Fibroblast of skin of left quadriceps (primary cell): ENCODE measurements at regions not wholly inside any gene's neighbourhood (a gene's known extent, or its start where the extent isn't known, plus 50 kb on each side); places are given as distances from the start of the nearest gene placed in this dataset.
A peak's percentile ranks its signal among the peaks of the same experiment; 100 is the strongest.
"Not testable (repeated sequence)": the region's sequence is repeated elsewhere in the genome, so short reads cannot be mapped to it uniquely, and the experiment has no call there.

Experiments used
- DNase-seq, 2 experiments: peaks; one replicate each; pipeline ENCODE4 v3.0.0-alpha.2; 2013; ENCODE audit warnings: low read depth in 2 of 2

GRCh38 chr1:232859216-232859615 is 54.0 kb downstream of the MAP10 start:
- DNase-seq: no peak

GRCh38 chr1:232861107-232861506 is 55.9 kb downstream of the MAP10 start:
- DNase-seq: no peak

- no peak for DNase-seq
Observed at GRCh38 chr1:232863544-232864275, 58.5 kb downstream of the MAP10 start.

GRCh38 chr1:232865102-232865931 is 60.1 kb downstream of the MAP10 start:
- DNase-seq: no peak

- DNase-seq: peak; percentile 84 to 86
Observed at GRCh38 chr1:232868793-232869491, 63.7 kb downstream of the MAP10 start.

GRCh38 chr1:232871291-232871969 is 66.2 kb downstream of the MAP10 start:
- not testable (repeated sequence) for DNase-seq

GRCh38 chr1:232872284-232872683 is 67.1 kb downstream of the MAP10 start:
- no peak for DNase-seq

GRCh38 chr1:232872738-232873137 is 67.5 kb downstream of the MAP10 start:
- DNase-seq: no peak

GRCh38 chr1:232873412-232873811 is 68.2 kb downstream of the MAP10 start:
- no peak for DNase-seq

- DNase-seq: no peak
Observed at GRCh38 chr1:232873931-232874330, 68.7 kb downstream of the MAP10 start.

GRCh38 chr1:232875536-232875935 is 70.3 kb downstream of the MAP10 start:
- no peak for DNase-seq

- DNase-seq: no peak
Observed at GRCh38 chr1:232876506-232877364, 71.5 kb downstream of the MAP10 start.

- DNase-seq: no peak
Observed at GRCh38 chr1:232877365-232878028, 72.3 kb downstream of the MAP10 start.

- DNase-seq: no peak
Observed at GRCh38 chr1:232878086-232878485, 72.3 kb upstream of the NTPCR start.

GRCh38 chr1:232880354-232880753 is 70.1 kb upstream of the NTPCR start:
- DNase-seq: no peak

- DNase-seq: no peak
Observed at GRCh38 chr1:232883992-232884661, 66.3 kb upstream of the NTPCR start.

- no peak for DNase-seq
Observed at GRCh38 chr1:232886271-232886670, 64.1 kb upstream of the NTPCR start.

GRCh38 chr1:232890340-232890943 is 60.0 kb upstream of the NTPCR start:
- DNase-seq: no peak

GRCh38 chr1:232891071-232891470 is 59.3 kb upstream of the NTPCR start:
- peak; percentile 82 to 83 for DNase-seq
